CD14-positive monocyte (primary cell): ENCODE measurements at regions not wholly inside any gene's neighbourhood (a gene's known extent, or its start where the extent isn't known, plus 50 kb on each side); places are given as distances from the start of the nearest gene placed in this dataset.

Experiments used
- DNase-seq, 3 donors: peaks; one replicate each; pipeline ENCODE4 v3.0.0-alpha.2; 2011 to 2022
- H2AFZ ChIP-seq: 2 replicates; pipeline ENCODE4 v1.6.0; 2012; ENCODE audit warnings: mild to moderate bottlenecking, low read depth, low read length, inconsistent platforms; ENCODE audit not compliant: insufficient read depth, poor library complexity, severe bottlenecking
- H3K27ac ChIP-seq, 2 donors: 1 replicate in 1 of 2; 2 replicates in 1 of 2; pipeline ENCODE4 v1.5.1; 2012 to 2013; ENCODE audit warnings: low read length in 2 of 2, control low read depth in 1 of 2, inconsistent platforms in 1 of 2, low read depth in 1 of 2, mild to moderate bottlenecking in 1 of 2
- H3K27me3 ChIP-seq, 2 donors: one replicate each; pipeline versions ENCODE4 v1.6.0 to v1.6.1; 2011 to 2013; ENCODE audit warnings: low read length in 2 of 2; ENCODE audit not compliant: control insufficient read depth in 2 of 2, insufficient read depth in 2 of 2
- H3K36me3 ChIP-seq, 2 donors: replicated peaks in 1 of 2; 1 replicate in 1 of 2; 2 replicates in 1 of 2; pipeline versions ENCODE4 v1.5.1 to v1.6.1; 2012 to 2013; ENCODE audit warnings: low read length in 2 of 2, control low read depth in 1 of 2, inconsistent platforms in 1 of 2, mild to moderate bottlenecking in 1 of 2; ENCODE audit not compliant: insufficient read depth in 2 of 2, control insufficient read depth in 1 of 2
- H3K4me1 ChIP-seq, 2 donors: 1 replicate in 1 of 2; 2 replicates in 1 of 2; pipeline versions ENCODE4 v1.5.1 to v1.6.1; 2012 to 2013; ENCODE audit warnings: low read length in 2 of 2, control low read depth in 1 of 2, inconsistent platforms in 1 of 2, mild to moderate bottlenecking in 1 of 2, moderate library complexity in 1 of 2; ENCODE audit not compliant: insufficient read depth in 2 of 2, control insufficient read depth in 1 of 2
- H3K4me2 ChIP-seq: replicated peaks from 2 replicates; pipeline ENCODE3; 2012; ENCODE audit warnings: low read length, moderate library complexity, mild to moderate bottlenecking; ENCODE audit not compliant: poor library complexity, severe bottlenecking; ENCODE audit errors: extremely low read depth
- H3K4me3 ChIP-seq, 3 experiments: fragments of 200-600 bp in 1 of 3; sonication (generic) in 1 of 3; replicated peaks in 1 of 3; 1 replicate in 2 of 3; 2 replicates in 1 of 3; pipeline ENCODE4 v1.5.1; 2011 to 2013; ENCODE audit warnings: low read length in 3 of 3, mild to moderate bottlenecking in 3 of 3, control low read depth in 2 of 3, low read depth in 2 of 3, inconsistent platforms in 1 of 3, moderate library complexity in 1 of 3
- H3K79me2 ChIP-seq: 2 replicates; pipeline ENCODE4 v1.6.0; 2012; ENCODE audit warnings: mild to moderate bottlenecking, control low read depth, inconsistent platforms, low read length, moderate library complexity; ENCODE audit not compliant: insufficient read depth
- H3K9ac ChIP-seq: 2 replicates; pipeline ENCODE4 v1.6.0; 2017; ENCODE audit warnings: low read length, mild to moderate bottlenecking; ENCODE audit not compliant: insufficient read depth, poor library complexity, severe bottlenecking
- H3K9me3 ChIP-seq, 2 donors: replicated peaks in 1 of 2; 1 replicate in 1 of 2; 2 replicates in 1 of 2; pipeline versions ENCODE4 v1.5.1 to v1.6.1; 2012 to 2013; ENCODE audit warnings: low read length in 2 of 2, control low read depth in 1 of 2; ENCODE audit not compliant: control insufficient read depth in 1 of 2, insufficient read depth in 1 of 2
- H4K20me1 ChIP-seq: 2 replicates; pipeline ENCODE4 v1.6.0; 2012; ENCODE audit warnings: mild to moderate bottlenecking, low read length, control low read depth, moderate library complexity; ENCODE audit not compliant: insufficient read depth
- H3K27ac Mint-ChIP-seq, 7 donors: one replicate each; pipeline ENCODE4 v1.8.0; 2020; ENCODE audit warnings: mild to moderate bottlenecking in 7 of 7, mixed read lengths in 7 of 7, moderate library complexity in 6 of 7, inconsistent platforms in 2 of 7
- H3K27me3 Mint-ChIP-seq, 3 donors: one replicate each; pipeline ENCODE4 v1.8.0; 2021 to 2022; ENCODE audit warnings: low read depth in 3 of 3, mild to moderate bottlenecking in 3 of 3, mixed read lengths in 3 of 3, moderate library complexity in 3 of 3, inconsistent platforms in 1 of 3
- H3K36me3 Mint-ChIP-seq, 2 donors: one replicate each; pipeline ENCODE4 v1.8.0; 2020; ENCODE audit warnings: mixed read lengths in 2 of 2, inconsistent platforms in 1 of 2, mild to moderate bottlenecking in 1 of 2
- H3K4me1 Mint-ChIP-seq: one replicate; pipeline ENCODE4 v1.8.0; 2020; ENCODE audit warnings: mild to moderate bottlenecking, mixed read lengths
- H3K4me3 Mint-ChIP-seq, 2 donors: one replicate each; pipeline ENCODE4 v1.8.0; 2020; ENCODE audit warnings: mild to moderate bottlenecking in 2 of 2, mixed read lengths in 2 of 2, moderate library complexity in 1 of 2
- H3K9me3 Mint-ChIP-seq, 7 donors: one replicate each; pipeline ENCODE4 v1.8.0; 2020 to 2022; ENCODE audit warnings: mixed read lengths in 7 of 7, mild to moderate bottlenecking in 6 of 7, moderate library complexity in 6 of 7, inconsistent platforms in 2 of 7
- WGBS: methylation state at CpG from one replicate; pipeline ENCODE4 v1.1.5; 2013; ENCODE audit warnings: missing lambda C conversion rate; ENCODE audit not compliant: insufficient coverage; 5-methylcytosine and 5-hydroxymethylcytosine counted together
- intact Hi-C, 2 donors: fragments of 100-400 bp; cut with micrococcal nuclease; formaldehyde crosslinking; loops; one replicate each; pipeline versions ENCODE4 v1.15.0 to v1.15.1; 2023
- TF ChIP-seq, protein P1 (sequence below): fragments of 200-600 bp; IDR thresholded peaks from one replicate; pipeline ENCODE4 v1.8.0; 2022; ENCODE audit warnings: antibody characterized with exemption, mild to moderate bottlenecking

DNA sequence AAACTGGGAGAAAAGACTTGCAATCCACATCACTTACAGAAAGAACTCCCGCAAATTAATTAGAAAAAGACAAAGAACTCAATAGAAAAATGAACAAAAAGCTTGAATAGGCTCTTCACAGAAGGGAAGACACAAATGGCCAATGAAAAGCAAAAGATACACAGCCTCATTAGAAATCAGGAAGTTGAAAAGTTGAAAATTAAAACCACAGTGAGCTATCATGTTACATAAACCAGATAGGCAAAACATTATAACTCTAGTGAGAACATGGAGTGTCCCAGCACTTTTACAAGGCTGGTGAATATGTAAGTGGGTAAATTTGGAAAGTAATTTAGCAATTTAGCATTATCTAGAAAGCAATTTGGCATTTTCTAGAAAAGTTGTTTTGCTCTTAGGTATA, 158.4 kb upstream of the RASSF8 start:
- Mint-ChIP-seq H3K9me3 (peaks cover 0 to 3% (median 0%) of the 10 kb centered on the region in 7 donors), H3K27ac (no peak overlapping the region), H3K36me3 (no peaks in the 10 kb centered on the region), H3K27me3 (peaks cover 0 to 3% (median 0%) of the 10 kb centered on the region in 3 donors), H3K4me1 (peaks cover 7% of the 10 kb centered on the region), H3K4me3 (no peak overlapping the region)
- WGBS, result no CpG with 5 or more reads among the region's 1 CpG
- Histone ChIP-seq H3K9ac (no peak overlapping the region), H3K36me3 (no peaks in the 10 kb centered on the region), H3K4me1 (no peaks in the 10 kb centered on the region), H2AFZ (no peak overlapping the region), H4K20me1 (no peaks in the 10 kb centered on the region), H3K4me3 (no peak overlapping the region), H3K27ac (no peak overlapping the region), H3K4me2 (no peak overlapping the region), H3K79me2 (no peaks in the 10 kb centered on the region), H3K9me3 (no peaks in the 10 kb centered on the region), H3K27me3 (no peaks in the 10 kb centered on the region)
- DNase-seq, result no peak
- intact Hi-C loops, result no loop called here
- TF ChIP-seq, protein P1, sequence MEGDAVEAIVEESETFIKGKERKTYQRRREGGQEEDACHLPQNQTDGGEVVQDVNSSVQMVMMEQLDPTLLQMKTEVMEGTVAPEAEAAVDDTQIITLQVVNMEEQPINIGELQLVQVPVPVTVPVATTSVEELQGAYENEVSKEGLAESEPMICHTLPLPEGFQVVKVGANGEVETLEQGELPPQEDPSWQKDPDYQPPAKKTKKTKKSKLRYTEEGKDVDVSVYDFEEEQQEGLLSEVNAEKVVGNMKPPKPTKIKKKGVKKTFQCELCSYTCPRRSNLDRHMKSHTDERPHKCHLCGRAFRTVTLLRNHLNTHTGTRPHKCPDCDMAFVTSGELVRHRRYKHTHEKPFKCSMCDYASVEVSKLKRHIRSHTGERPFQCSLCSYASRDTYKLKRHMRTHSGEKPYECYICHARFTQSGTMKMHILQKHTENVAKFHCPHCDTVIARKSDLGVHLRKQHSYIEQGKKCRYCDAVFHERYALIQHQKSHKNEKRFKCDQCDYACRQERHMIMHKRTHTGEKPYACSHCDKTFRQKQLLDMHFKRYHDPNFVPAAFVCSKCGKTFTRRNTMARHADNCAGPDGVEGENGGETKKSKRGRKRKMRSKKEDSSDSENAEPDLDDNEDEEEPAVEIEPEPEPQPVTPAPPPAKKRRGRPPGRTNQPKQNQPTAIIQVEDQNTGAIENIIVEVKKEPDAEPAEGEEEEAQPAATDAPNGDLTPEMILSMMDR, result no peak

DNA sequence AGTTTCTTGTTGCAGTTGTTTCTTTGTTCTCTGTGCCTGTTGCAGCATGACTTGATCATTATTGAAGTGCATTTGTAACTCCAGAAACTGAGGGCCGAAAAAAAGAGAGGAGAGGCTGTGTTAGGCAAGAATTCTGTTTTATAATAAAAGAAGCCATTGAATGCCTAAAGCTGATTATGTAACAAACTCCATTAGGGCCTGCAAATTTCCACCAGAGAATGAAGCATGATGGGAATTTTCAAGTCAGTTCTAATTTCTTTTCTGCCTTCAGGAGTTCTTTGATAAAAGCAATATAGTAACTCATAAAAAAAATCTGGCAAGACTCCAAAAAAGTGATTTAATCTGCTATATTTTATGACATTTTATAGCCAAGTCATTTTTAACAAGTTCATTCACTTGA, 156.7 kb upstream of the RASSF8 start:
- Mint-ChIP-seq H3K36me3 (no peaks in the 10 kb centered on the region), H3K27me3 (peaks cover 0 to 3% (median 0%) of the 10 kb centered on the region in 3 donors), H3K27ac (no peak overlapping the region), H3K4me3 (no peak overlapping the region), H3K4me1 (peaks cover 7% of the 10 kb centered on the region), H3K9me3 (peaks cover 0 to 3% (median 0%) of the 10 kb centered on the region in 7 donors)
- H3K27me3 ChIP-seq, result no peaks in the 10 kb centered on the region
- no peaks in the 10 kb centered on the region for H3K4me1 ChIP-seq
- H2AFZ ChIP-seq, result no peak overlapping the region
- no peaks in the 10 kb centered on the region for H3K36me3 ChIP-seq
- no peak overlapping the region for H3K4me2 ChIP-seq
- no peak for DNase-seq
- TF ChIP-seq, protein P1, result no peak
- H3K27ac ChIP-seq, result no peak overlapping the region
- no CpG with 5 or more reads among the region's 1 CpG for WGBS
- intact Hi-C loops, result no loop called here
- no peaks in the 10 kb centered on the region for H3K79me2 ChIP-seq
- H3K9ac ChIP-seq, result no peak overlapping the region
- no peaks in the 10 kb centered on the region for H4K20me1 ChIP-seq
- no peaks in the 10 kb centered on the region for H3K9me3 ChIP-seq
- no peak overlapping the region for H3K4me3 ChIP-seq
